Fibroblast of pulmonary artery (primary cell): ENCODE measurements at regions not wholly inside any gene's neighbourhood (a gene's known extent, or its start where the extent isn't known, plus 50 kb on each side); places are given as distances from the start of the nearest gene placed in this dataset.

Source experiments
- DNase-seq: peaks from one replicate; pipeline ENCODE4 v3.0.0-alpha.2; 2010; ENCODE audit warnings: low read depth
- H3K4me3 ChIP-seq: replicated peaks from 2 replicates; pipeline ENCODE4 v1.5.1; 2011; ENCODE audit warnings: low read depth, mild to moderate bottlenecking, control low read depth, low read length, moderate library complexity
- TF ChIP-seq, protein P1 (sequence below): IDR thresholded peaks from 2 replicates; pipeline ENCODE4 v1.5.1; 2011; ENCODE audit warnings: mild to moderate bottlenecking, control low read depth, low read length, inconsistent platforms; ENCODE audit errors: missing control alignments

DNA sequence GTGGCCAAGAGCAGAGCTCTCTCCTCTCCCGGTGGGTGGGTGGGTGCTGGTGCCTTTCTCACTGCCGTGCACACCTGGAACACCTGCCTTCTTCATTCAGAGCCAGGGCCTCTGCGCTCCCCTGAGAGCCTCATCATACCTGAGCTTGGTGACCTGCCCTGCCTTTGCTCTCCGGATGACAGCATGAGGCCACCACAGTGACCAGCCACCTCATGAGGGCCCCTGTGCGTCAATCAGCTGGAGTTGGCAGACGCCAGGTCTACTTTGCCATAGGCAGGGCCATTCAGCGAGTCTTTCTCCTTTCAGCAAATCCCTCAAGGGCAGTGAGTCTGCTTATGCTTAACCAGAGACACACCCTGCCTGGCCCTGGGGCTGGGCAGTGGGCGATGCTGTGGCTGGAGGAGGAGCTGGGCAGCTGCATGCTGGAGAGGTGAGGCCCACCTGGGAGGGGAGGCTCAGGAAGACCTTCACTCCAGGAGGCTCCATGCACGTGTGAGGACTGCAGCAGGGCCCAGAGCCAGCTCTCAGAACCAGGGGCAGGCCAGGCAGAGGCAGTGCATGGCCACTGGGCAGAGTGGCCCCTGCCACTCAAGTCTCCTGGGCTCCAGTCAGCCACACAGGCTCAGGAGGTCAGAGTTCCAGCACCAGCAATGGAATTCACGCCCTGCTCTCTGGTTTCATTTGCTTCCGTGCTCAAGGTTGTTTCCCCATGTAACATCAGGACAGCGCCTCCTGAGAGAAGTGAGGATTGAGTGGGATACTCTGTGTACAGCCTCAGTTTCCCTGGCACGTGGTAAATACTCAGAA, 417.5 kb upstream of the MYT1L start:
- no peak overlapping the region for H3K4me3 ChIP-seq
- TF ChIP-seq, protein P1, sequence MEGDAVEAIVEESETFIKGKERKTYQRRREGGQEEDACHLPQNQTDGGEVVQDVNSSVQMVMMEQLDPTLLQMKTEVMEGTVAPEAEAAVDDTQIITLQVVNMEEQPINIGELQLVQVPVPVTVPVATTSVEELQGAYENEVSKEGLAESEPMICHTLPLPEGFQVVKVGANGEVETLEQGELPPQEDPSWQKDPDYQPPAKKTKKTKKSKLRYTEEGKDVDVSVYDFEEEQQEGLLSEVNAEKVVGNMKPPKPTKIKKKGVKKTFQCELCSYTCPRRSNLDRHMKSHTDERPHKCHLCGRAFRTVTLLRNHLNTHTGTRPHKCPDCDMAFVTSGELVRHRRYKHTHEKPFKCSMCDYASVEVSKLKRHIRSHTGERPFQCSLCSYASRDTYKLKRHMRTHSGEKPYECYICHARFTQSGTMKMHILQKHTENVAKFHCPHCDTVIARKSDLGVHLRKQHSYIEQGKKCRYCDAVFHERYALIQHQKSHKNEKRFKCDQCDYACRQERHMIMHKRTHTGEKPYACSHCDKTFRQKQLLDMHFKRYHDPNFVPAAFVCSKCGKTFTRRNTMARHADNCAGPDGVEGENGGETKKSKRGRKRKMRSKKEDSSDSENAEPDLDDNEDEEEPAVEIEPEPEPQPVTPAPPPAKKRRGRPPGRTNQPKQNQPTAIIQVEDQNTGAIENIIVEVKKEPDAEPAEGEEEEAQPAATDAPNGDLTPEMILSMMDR: no peak
- no peak for DNase-seq

DNA sequence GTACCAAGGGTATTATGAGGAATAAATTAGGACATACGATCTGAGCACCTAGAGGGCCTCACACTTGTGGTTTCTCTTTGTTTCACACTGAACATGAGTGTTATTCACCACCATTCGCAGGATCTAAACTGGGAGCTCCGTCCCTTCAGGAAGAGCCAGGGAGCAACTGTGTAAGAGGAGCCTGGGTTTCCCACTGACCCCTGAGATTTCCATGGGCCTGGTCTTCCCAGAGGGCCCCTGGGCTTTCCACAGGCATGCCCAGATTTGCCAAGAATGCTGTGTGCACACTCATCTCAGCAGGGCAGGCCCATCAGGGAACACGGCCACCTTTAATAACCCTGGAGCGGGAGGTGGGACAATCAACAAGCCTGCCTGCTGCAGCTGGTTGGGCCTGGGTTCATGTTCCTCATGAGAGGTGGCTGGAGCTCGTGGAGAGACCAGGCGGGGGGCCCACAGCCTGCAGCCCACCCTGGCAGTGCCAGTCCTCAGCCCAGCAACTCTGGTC, 416.8 kb upstream of the MYT1L start:
- TF ChIP-seq, protein P1: no peak
- H3K4me3 ChIP-seq: no peak overlapping the region
- no peak for DNase-seq

DNA sequence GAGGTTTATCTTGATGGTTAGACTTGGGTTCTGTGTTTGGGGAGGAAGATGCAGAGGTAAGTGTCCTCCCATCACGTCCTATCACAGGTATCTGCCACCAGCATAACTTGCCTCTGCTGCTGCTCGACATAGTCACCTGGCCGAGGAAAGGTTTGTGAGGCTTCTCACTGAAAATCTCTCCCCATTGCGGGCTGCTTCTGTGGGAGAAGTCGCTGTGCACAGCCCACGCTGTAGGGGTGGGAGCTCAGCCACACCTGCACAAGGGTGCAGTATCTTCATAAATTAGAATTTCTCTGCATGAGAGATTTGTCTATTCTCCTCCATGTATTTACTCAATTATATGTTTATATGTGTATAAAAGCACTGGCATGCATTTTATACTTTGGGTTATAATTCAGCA, 415.7 kb upstream of the MYT1L start:
- TF ChIP-seq, protein P1: no peak
- DNase-seq: no peak
- no peak overlapping the region for H3K4me3 ChIP-seq

DNA sequence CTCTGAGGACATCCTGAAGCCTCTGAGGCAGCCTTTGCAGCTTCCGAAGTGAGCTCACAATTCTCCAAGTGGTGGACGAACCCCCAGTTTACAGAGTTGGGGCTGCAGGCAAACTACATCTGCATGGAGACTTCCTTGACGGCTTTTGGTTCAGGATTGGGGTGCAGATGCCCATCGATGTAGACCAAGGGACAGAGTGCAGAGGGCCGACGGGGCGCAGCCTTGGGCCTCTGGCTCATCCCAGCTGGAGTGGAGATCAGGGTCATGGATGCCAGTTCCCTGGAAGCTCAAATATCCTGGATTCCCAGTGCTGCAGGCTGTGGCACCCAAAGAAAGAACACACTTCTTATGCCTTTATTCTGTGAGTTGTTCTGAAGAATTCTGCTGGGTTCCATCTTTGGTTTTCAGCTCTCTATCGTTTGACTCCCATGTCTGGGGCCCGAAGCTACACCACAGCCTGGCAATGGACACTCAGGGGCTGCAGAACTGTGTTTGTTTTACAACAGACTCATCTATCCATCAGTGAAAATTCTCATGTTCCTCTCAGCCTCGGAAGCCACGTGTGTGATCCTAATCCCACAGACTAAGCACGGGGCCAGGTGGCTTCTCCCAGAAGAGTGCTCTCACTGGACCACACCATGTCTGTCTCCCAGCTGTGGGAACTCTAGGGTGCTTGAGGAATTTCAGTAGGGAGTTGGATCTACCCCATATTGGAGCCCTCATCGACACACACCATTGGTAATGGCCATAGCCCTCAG, 414.1 kb upstream of the MYT1L start:
- TF ChIP-seq, protein P1: no peak
- no peak overlapping the region for H3K4me3 ChIP-seq

DNA sequence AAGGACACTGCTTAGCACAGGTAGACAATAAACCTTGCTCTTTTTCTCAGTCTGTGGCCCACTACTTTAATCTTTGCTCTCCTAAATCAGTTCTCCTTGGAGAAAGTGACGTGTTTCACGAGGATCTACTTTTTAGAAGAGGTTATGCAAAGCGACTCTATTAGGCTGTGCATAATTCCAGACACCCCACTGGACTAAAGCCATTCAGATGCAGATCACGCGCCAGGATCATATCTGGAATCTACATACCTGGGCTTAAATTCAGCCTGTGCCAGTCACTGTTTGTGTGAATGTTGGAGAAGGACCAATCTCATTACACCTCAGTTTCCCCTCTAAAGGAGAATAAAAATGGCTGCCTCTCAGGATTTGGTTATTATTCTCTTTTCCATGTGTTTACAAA, 413.0 kb upstream of the MYT1L start:
- no peak for DNase-seq
- TF ChIP-seq, protein P1: no peak
- H3K4me3 ChIP-seq: no peak overlapping the region

More for the DNA sequence above, 414.1 kb upstream of the MYT1L start:
- no peak for DNase-seq

DNA sequence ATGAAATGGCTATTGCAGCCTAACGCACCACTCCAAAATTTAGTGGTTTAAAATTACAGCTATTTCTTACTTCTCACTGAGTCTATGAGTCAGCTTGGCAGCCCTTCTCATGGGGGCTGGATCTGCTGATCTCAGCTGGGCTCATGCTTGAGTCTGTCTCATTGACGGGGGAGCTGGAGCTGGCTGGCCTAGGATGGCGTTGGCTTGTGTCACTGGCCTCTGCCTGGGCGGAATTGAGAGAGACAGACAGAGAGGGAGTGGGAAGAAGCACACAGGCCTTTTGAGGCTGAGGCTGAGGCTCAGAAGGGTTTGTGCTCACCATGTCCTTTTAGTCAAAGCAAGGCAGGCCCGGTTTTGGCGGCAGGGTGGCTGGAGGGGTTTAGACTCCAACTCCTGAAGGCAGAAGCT, 412.1 kb upstream of the MYT1L start:
- no peak overlapping the region for H3K4me3 ChIP-seq
- TF ChIP-seq, protein P1: no peak
- DNase-seq: peak; percentile 28
